ENCODE measurements at regions not wholly inside any gene's neighbourhood (a gene's known extent, or its start where the extent isn't known, plus 50 kb on each side); places are given as distances from the start of the nearest gene placed in this dataset.

DNA sequence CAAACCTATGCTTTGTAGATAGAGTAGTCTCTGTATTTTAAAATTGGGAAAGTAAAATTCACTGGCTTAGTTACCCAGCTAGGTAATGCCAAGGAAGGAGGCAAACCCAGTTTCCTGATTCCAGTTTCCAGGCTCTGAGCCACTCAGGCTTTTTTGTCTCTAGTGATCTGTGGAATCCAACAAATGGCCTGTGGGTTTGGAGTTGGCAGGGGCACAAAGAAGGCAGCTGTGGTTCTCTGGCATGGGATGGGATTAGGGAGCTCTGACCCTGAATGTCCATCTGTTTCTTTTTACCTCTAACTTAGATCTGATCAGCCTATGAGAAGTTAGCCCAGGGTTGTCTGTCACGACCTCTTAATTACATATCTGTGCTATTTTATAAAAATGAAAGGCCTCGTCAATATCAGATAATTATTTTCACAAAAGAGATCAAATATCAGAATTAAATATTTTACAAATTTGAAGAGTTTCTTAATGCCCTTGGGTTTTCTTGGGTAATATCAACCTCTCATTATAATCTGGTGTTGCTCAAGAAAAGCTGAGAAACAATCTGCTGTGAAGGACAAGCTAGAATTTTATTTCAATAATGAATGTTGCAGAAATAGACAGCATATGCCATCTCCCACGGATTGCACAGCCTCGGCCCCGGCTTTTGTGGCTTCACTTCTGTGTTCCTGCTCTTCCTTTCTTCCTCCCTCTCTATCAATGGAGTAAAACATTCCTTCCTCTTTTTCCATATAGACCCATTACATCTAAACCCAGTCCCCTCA is 63.7 kb upstream of the DAZL start:
- ChIA-PET CTCF (ENCODE audit: low intra/inter-chr PET ratio) (no interaction called here), POLR2A (no interaction called here)
- Histone ChIP-seq H3K4me2 (ENCODE audit: insufficient read depth, low read length) (no peak overlapping the region), H3K27ac (ENCODE audit: extremely low read depth, low read depth, low read length) (no peak overlapping the region), H3K79me2 (ENCODE audit: control insufficient read depth, insufficient read depth, low read length) (no peaks in the 10 kb centered on the region), H3K36me3 (ENCODE audit: control insufficient read depth, insufficient read depth, low read length) (no peaks in the 10 kb centered on the region), H3K4me1 (replicated peaks in 1 of 2; ENCODE audit: control insufficient read depth in 2 of 2, insufficient read depth in 2 of 2, low read length in 2 of 2) (no peaks in the 10 kb centered on the region), H3K9me3 (replicated peaks; ENCODE audit: control insufficient read depth, insufficient read depth, low read depth, low read length) (no peaks in the 10 kb centered on the region), H3K9ac (ENCODE audit: insufficient read depth in 1 of 2, low read depth in 2 of 2, low read length in 2 of 2) (no peak overlapping the region), H3K4me3 (no peak overlapping the region), H4K20me1 (replicated peaks; ENCODE audit: control insufficient read depth, insufficient read depth, low read length) (no peaks in the 10 kb centered on the region), H3K9me1 (ENCODE audit: control insufficient read depth, insufficient read depth, low read length) (no peaks in the 10 kb centered on the region), H3K27me3 (ENCODE audit: control insufficient read depth in 2 of 2, insufficient read depth in 2 of 2, low read length in 2 of 2) (peaks cover 0 to 3% of the 10 kb centered on the region in 2 experiments; a peak in 1 of 5 replicates), H2AFZ (ENCODE audit: low read depth, low read length) (no peak overlapping the region)
- no peak for FAIRE-seq
- TF ChIP-seq TCF3 (CRISPR knock-in tag; IDR thresholded peaks at IDR 0.05) (no peak), CAMTA2 (CRISPR knock-in tag; conservative IDR thresholded peaks at IDR 0.05) (no peak), RAD51 (IDR thresholded peaks at IDR 0.05; ENCODE audit: borderline replicate concordance, low read depth) (no peak), PHB (CRISPR knock-in tag; IDR thresholded peaks at IDR 0.05) (no peak), ZC3H4 (CRISPR knock-in tag; IDR thresholded peaks at IDR 0.05; ENCODE audit: borderline replicate concordance) (no peak), ZNF764 (CRISPR knock-in tag; IDR thresholded peaks at IDR 0.05; ENCODE audit: low read depth) (no peak), TCF7 (IDR thresholded peaks at IDR 0.05; ENCODE audit: borderline replicate concordance) (no peak), MEIS2 (IDR thresholded peaks at IDR 0.05; ENCODE audit: partially characterized antibody) (no peak)
- TF ChIP-seq, protein P1, sequence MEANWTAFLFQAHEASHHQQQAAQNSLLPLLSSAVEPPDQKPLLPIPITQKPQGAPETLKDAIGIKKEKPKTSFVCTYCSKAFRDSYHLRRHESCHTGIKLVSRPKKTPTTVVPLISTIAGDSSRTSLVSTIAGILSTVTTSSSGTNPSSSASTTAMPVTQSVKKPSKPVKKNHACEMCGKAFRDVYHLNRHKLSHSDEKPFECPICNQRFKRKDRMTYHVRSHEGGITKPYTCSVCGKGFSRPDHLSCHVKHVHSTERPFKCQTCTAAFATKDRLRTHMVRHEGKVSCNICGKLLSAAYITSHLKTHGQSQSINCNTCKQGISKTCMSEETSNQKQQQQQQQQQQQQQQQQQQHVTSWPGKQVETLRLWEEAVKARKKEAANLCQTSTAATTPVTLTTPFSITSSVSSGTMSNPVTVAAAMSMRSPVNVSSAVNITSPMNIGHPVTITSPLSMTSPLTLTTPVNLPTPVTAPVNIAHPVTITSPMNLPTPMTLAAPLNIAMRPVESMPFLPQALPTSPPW (CRISPR knock-in tag; IDR thresholded peaks at IDR 0.05): no peak
- TF ChIP-seq, protein P2, sequence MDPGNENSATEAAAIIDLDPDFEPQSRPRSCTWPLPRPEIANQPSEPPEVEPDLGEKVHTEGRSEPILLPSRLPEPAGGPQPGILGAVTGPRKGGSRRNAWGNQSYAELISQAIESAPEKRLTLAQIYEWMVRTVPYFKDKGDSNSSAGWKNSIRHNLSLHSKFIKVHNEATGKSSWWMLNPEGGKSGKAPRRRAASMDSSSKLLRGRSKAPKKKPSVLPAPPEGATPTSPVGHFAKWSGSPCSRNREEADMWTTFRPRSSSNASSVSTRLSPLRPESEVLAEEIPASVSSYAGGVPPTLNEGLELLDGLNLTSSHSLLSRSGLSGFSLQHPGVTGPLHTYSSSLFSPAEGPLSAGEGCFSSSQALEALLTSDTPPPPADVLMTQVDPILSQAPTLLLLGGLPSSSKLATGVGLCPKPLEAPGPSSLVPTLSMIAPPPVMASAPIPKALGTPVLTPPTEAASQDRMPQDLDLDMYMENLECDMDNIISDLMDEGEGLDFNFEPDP (CRISPR knock-in tag; IDR thresholded peaks at IDR 0.05): no peak
- in situ Hi-C loops (cut with MboI): no loop called here
- DNase-seq (ENCODE audit: extremely low read depth in 1 of 4, low spot score in 3 of 4): no peak
- no TSS peak for BruUV-seq (replicated peaks)
- 0% methylated on average over 5 of the region's 5 CpGs for WGBS (ENCODE audit: insufficient coverage, low coverage, missing lambda C conversion rate)
- intact Hi-C loops (cut with micrococcal nuclease): no loop called here
- no peak for ATAC-seq

Measured in K562 (cell line).